GM18505 (cell line): ENCODE measurements at regions not wholly inside any gene's neighbourhood (a gene's known extent, or its start where the extent isn't known, plus 50 kb on each side); places are given as distances from the start of the nearest gene placed in this dataset.

Source experiments
- ATAC-seq: cut with Tn5 transposase; IDR thresholded peaks from one replicate; pipeline ENCODE4 v1.9.1; 2021; ENCODE audit not compliant: unreplicated experiment
- POLR2A ChIP-seq: IDR thresholded peaks from 4 replicates; pipeline ENCODE4 v1.6.1; 2011; ENCODE audit warnings: borderline replicate concordance; ENCODE audit not compliant: insufficient read depth, insufficient read length; ENCODE audit errors: extremely low read depth

DNA sequence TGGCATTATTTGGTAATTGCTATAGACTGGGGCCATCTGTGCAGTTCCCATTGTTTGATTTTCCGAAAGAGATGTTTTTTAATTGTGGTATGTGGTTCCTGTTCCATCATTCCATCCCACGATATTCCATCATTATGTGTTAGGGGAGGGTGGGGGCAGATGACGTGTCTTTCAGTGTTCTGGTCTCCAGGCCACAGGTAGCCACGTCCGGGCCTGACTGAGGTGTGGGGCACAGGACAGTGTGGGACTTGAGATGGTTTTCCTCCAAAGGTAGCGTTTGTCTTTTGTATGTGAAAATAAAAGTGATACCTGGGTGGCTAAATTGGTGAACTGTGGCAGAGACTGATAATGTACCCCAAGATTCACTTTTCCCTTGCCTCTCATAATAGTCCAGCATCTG is 192.2 kb upstream of the HAAO start:
- TF ChIP-seq POLR2A = no peak
- ATAC-seq = no peak

DNA sequence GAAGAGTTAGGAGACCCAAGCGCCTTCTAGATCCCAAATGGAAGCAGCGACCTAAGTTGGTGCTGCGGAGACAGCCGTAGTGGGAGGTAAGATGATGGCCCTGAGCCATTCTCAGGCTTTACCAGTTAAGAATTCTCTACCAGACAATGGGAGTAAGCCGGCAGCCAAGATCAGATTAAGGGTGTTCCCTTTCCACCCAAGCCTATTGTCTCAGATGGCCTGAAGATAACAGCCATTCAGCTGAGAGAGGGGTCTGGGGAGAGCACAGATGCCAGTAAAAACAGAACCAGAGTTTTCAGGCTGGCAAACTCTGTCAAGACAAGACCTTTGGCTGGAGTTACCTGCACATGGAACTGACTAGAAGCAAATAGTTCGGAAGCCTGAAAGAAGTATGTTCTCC is 191.7 kb upstream of the HAAO start:
- no peak for ATAC-seq
- no peak for TF ChIP-seq POLR2A

DNA sequence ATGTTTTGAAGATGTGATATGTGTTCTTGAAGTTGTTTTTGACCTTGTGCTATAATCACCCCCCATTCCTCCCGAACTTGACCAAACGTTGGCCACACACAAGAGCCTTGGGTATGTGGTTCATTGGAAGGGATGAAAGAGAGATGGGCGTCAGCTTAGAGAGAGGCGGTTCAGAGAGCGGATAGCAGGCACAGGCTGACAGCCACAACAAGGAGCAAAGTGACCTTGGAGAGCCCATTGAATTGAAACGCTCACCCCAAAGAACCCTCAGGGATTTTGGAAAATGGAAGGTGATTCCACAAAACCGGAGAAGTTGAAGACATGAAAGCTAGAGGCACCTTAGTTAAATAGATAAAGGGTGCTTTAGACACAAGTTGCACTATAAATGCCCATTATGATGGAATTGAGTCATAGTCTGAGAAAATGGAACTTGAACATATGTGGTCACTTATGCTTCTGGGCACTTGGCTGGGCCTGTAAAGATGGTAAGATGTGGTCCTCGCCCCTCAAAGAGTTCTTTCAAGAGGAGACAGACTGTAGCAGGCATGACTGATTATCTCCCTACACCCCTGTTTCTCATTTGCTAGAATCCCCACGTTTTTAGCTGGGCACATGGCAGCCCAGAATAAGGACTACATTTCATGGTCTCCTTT is 188.5 kb upstream of the HAAO start:
- no peak for ATAC-seq
- TF ChIP-seq POLR2A = no peak

DNA sequence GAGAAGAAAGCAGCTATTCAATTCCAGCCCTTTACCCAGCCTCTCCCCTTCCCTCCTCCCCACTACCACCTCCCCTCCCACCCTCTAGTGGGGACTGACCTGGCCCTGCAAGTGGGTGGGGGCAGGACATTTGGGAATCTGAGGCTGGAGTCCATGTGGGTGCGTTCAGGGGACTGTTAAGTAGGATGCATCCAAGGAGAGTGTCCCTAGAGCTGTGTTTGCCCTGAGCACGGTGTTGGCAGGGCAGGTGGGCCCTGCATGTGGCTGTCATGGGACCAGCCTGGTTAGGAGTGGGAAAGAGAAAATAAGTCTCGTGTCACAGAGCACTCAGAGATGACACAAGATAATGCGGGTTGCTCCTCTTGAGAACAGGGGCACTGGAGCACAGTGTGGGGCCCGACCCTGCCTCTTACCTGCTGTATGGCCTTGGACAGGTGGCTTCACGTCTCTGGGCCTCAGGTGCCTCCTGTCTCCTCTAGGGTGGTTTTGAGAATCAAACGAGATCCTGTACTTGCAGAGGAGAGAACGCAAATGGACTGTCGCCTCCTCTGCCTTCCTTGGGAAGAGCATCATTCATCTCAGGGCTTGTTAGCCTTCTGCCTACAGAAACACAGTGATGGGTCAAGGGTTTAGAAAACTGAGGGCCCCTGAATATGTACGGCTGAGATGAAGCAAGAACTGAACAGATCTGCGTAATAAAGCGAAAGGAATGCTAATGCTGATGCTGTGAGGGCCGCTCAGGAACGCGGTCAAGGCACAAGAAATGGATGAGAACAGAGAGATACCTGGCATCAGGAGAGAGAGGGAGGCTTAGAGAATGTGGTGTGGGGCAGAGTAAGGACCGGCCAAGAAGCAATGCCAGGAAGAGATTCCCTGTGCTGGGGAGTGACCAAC is 187.7 kb upstream of the HAAO start:
- TF ChIP-seq POLR2A = no peak
- no peak for ATAC-seq

DNA sequence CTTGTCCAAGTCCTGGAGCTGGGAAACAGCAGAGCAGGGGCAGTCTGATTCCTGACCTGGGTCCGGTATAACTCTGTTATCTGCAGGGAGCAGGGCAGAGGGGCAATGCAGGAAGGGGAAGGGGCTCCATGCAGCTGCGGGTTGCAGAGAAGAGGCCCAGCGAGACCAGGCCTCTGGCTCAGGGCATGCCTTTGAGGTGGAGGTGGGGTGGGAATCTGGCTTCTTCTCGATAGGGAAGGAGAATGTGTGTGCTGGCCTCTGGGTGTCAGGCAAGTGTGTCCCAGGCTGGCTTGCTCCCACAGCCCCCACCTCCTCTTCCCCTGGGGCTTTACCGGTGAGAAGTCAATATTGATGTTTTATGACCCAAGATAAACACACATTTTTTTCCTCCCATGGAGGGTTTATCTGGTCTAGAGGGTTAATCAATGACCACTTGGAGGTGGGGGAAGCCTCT is 187.1 kb upstream of the HAAO start:
- no peak for ATAC-seq
- TF ChIP-seq POLR2A = no peak

GRCh38 chr2:42978887-42979415 is 186.6 kb upstream of the HAAO start:
- TF ChIP-seq POLR2A = no peak
- ATAC-seq = no peak

DNA sequence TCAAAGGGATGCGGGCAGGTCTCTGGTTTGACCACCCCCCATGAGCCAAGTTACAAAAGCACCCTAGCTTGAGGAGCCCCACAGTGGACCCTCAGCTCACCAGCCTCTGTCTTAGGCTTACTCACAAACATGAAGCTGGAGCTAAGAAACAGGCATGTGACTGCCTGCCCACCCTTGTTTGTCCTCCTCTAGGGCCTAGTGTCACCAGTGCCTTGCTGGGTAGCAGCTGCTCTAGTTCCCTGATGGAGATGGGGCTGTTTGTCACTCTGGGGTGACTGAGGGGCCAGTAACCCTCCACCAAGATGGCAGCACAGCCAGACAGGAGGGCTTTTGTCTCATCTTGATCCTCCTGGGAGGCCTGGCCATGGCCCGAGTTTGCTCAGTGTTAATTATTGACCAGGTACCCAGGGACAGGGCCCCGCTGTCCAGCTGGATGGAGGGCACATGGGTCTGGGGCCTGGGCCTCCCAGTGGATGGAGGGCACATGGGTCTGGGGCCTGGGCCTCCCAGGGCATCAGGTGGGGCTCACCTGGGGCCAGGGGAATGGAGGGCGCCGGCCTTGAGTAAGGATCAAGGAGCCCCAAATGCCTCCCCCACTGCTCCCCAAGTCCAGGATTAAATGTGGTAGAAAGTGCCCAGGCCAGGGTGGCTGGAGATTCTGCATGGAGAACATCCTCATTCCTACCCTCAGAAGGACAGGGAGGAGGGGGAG is 185.9 kb upstream of the HAAO start:
- ATAC-seq = no peak

GRCh38 chr2:42977270-42978174 is 185.1 kb upstream of the HAAO start:
- no peak for ATAC-seq
- TF ChIP-seq POLR2A = no peak

More for the DNA sequence above, 185.9 kb upstream of the HAAO start:
- no peak for TF ChIP-seq POLR2A

DNA sequence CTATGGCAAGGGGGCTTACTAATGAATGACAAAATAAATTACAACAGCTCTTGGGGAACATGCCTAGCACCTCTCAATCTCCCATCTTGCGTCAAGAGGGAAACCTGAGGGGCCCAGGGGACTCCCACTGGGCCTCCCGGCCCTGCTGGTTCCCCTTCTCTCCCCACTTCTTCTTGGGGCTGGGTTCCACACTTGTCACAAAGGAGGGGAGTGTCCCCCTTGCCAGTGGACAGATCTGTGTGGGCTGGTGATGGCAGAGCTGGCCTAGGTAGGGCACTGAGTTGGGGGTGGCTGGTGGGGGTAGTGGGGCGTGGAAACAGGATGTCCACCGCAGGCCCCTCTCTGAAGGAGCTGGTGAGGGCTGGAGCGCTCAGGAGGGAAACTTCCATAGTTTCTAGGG is 184.0 kb upstream of the HAAO start:
- TF ChIP-seq POLR2A = no peak
- no peak for ATAC-seq

- no peak for TF ChIP-seq POLR2A
- ATAC-seq = no peak
Observed at GRCh38 chr2:42974721-42975717, 182.6 kb upstream of the HAAO start.

- no peak for ATAC-seq
- no peak for TF ChIP-seq POLR2A
Observed at GRCh38 chr2:42974169-42974720, 181.9 kb upstream of the HAAO start.
